WTC11 (cell line): ENCODE measurements at regions not wholly inside any gene's neighbourhood (a gene's known extent, or its start where the extent isn't known, plus 50 kb on each side); places are given as distances from the start of the nearest gene placed in this dataset.

Experiments used
- ATF3 ChIP-seq: sonication (generic); formaldehyde crosslinking; conservative IDR thresholded peaks from 2 replicates; pipeline ENCODE4 v1.8.1; 2022; ENCODE audit warnings: mild to moderate bottlenecking, missing genetic modification reagents
- CBFB ChIP-seq: sonication (generic); formaldehyde crosslinking; IDR thresholded peaks from 2 replicates; pipeline ENCODE4 v1.8.1; 2022; ENCODE audit warnings: mild to moderate bottlenecking, low read depth, missing genetic modification reagents
- CTCF ChIP-seq: fragments of 200-600 bp; IDR thresholded peaks from 2 replicates; pipeline ENCODE4 v1.8.0; 2022; ENCODE audit warnings: antibody characterized with exemption
- ELF4 ChIP-seq: sonication (generic); formaldehyde crosslinking; IDR thresholded peaks from 2 replicates; pipeline ENCODE4 v1.8.1; 2022; ENCODE audit warnings: low read depth, mild to moderate bottlenecking, moderate library complexity, missing genetic modification reagents
- ETV6 ChIP-seq: sonication (generic); formaldehyde crosslinking; IDR thresholded peaks from 2 replicates; pipeline ENCODE4 v1.8.1; 2022; ENCODE audit warnings: mild to moderate bottlenecking, missing genetic modification reagents
- KAT7 ChIP-seq: sonication (generic); formaldehyde crosslinking; IDR thresholded peaks from 2 replicates; pipeline ENCODE4 v1.8.1; 2023; ENCODE audit warnings: missing genetic modification reagents, mild to moderate bottlenecking, borderline replicate concordance
- NR1H2 ChIP-seq: sonication (generic); formaldehyde crosslinking; IDR thresholded peaks from 2 replicates; pipeline ENCODE4 v1.9.0; 2021; ENCODE audit warnings: mild to moderate bottlenecking, moderate library complexity, missing genetic modification reagents
- NR2C2 ChIP-seq: sonication (generic); formaldehyde crosslinking; IDR thresholded peaks from 2 replicates; pipeline ENCODE4 v1.8.0; 2022; ENCODE audit warnings: mild to moderate bottlenecking, missing genetic modification reagents
- SMAD4 ChIP-seq: sonication (generic); formaldehyde crosslinking; IDR thresholded peaks from 2 replicates; pipeline ENCODE4 v1.8.0; 2022; ENCODE audit warnings: mild to moderate bottlenecking, missing genetic modification reagents
- STAT6 ChIP-seq: sonication (generic); formaldehyde crosslinking; conservative IDR thresholded peaks from 2 replicates; pipeline ENCODE4 v1.8.1; 2023; ENCODE audit warnings: mild to moderate bottlenecking, low read depth, missing genetic modification reagents, moderate library complexity
- TP53 ChIP-seq: sonication (generic); formaldehyde crosslinking; IDR thresholded peaks from 2 replicates; pipeline ENCODE4 v1.8.1; 2023; ENCODE audit warnings: mild to moderate bottlenecking, missing genetic modification reagents
- ZBTB43 ChIP-seq: sonication (generic); formaldehyde crosslinking; IDR thresholded peaks from 2 replicates; pipeline ENCODE4 v1.8.1; 2023; ENCODE audit warnings: mild to moderate bottlenecking, missing genetic modification reagents
- TF ChIP-seq, protein P1 (sequence below): sonication (generic); formaldehyde crosslinking; IDR thresholded peaks from 2 replicates; pipeline ENCODE4 v1.8.1; 2022; ENCODE audit warnings: low read depth, mild to moderate bottlenecking, moderate library complexity, missing genetic modification reagents, borderline replicate concordance

- TF ChIP-seq CTCF (no peak), ELF4 (CRISPR knock-in tag) (no peak), TP53 (CRISPR knock-in tag) (no peak), NR2C2 (CRISPR knock-in tag) (no peak), KAT7 (CRISPR knock-in tag) (no peak), NR1H2 (CRISPR knock-in tag) (no peak), ZBTB43 (no peak), STAT6 (no peak), ETV6 (CRISPR knock-in tag) (no peak), CBFB (CRISPR knock-in tag) (no peak), ATF3 (CRISPR knock-in tag) (no peak), SMAD4 (CRISPR knock-in tag) (no peak)
- TF ChIP-seq, protein P1, sequence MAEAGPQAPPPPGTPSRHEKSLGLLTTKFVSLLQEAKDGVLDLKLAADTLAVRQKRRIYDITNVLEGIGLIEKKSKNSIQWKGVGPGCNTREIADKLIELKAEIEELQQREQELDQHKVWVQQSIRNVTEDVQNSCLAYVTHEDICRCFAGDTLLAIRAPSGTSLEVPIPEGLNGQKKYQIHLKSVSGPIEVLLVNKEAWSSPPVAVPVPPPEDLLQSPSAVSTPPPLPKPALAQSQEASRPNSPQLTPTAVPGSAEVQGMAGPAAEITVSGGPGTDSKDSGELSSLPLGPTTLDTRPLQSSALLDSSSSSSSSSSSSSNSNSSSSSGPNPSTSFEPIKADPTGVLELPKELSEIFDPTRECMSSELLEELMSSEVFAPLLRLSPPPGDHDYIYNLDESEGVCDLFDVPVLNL: no peak
Observed at GRCh38 chr2:18703555-18703954, 114.2 kb upstream of the NT5C1B start.
